ENCODE measurements at regions not wholly inside any gene's neighbourhood (a gene's known extent, or its start where the extent isn't known, plus 50 kb on each side); places are given as distances from the start of the nearest gene placed in this dataset.
"Not testable (repeated sequence)": the region's sequence is repeated elsewhere in the genome, so short reads cannot be mapped to it uniquely, and the experiment has no call there.

GRCh38 chr1:146630302-146630701 is 307.8 kb upstream of the NBPF12 start:
- not testable (repeated sequence) for DNase-seq

GRCh38 chr1:146618582-146618981 is 319.5 kb upstream of the NBPF12 start:
- peak in 2 of 4 experiments; percentile 2 to 17 for DNase-seq

- DNase-seq, result not testable (repeated sequence)
Measured at GRCh38 chr1:146604681-146605080, 333.4 kb upstream of the NBPF12 start.

- not testable (repeated sequence) for DNase-seq
Measured at GRCh38 chr1:146600720-146601307, 337.3 kb upstream of the NBPF12 start.

GRCh38 chr1:146599906-146600305 is 338.2 kb upstream of the NBPF12 start:
- not testable (repeated sequence) for DNase-seq

- DNase-seq, result not testable (repeated sequence)
Measured at GRCh38 chr1:146581229-146581628, 352.4 kb upstream of the NOTCH2NLA start.

GRCh38 chr1:146567541-146567940 is 338.7 kb upstream of the NOTCH2NLA start:
- DNase-seq, result not testable (repeated sequence)

GRCh38 chr1:146558032-146558431 is 329.2 kb upstream of the NOTCH2NLA start:
- not testable (repeated sequence) for DNase-seq

- DNase-seq, result not testable (repeated sequence)
Measured at GRCh38 chr1:146556405-146556804, 327.6 kb upstream of the NOTCH2NLA start.

- DNase-seq, result not testable (repeated sequence)
Measured at GRCh38 chr1:146552414-146552813, 323.6 kb upstream of the NOTCH2NLA start.

GRCh38 chr1:146548684-146549083 is 319.9 kb upstream of the NOTCH2NLA start:
- not testable (repeated sequence) for DNase-seq

- DNase-seq, result not testable (repeated sequence)
Measured at GRCh38 chr1:146546189-146546588, 317.4 kb upstream of the NOTCH2NLA start.

GRCh38 chr1:146537775-146538373 is 309.1 kb upstream of the NOTCH2NLA start:
- not testable (repeated sequence) for DNase-seq

- not testable (repeated sequence) for DNase-seq
Measured at GRCh38 chr1:146536028-146536427, 307.2 kb upstream of the NOTCH2NLA start.

- not testable (repeated sequence) for DNase-seq
Measured at GRCh38 chr1:146535575-146535974, 306.8 kb upstream of the NOTCH2NLA start.

- DNase-seq, result not testable (repeated sequence)
Measured at GRCh38 chr1:146530958-146531357, 302.1 kb upstream of the NOTCH2NLA start.

GRCh38 chr1:146522812-146523211 is 294.0 kb upstream of the NOTCH2NLA start:
- not testable (repeated sequence) for DNase-seq

- not testable (repeated sequence) for DNase-seq
Measured at GRCh38 chr1:146522345-146522744, 293.5 kb upstream of the NOTCH2NLA start.

- not testable (repeated sequence) for DNase-seq
Measured at GRCh38 chr1:146521804-146522203, 293.0 kb upstream of the NOTCH2NLA start.

- not testable (repeated sequence) for DNase-seq
Measured at GRCh38 chr1:146513754-146514153, 284.9 kb upstream of the NOTCH2NLA start.

GRCh38 chr1:146511047-146511777 is 282.4 kb upstream of the NOTCH2NLA start:
- DNase-seq, result not testable (repeated sequence)

- not testable (repeated sequence) for DNase-seq
Measured at GRCh38 chr1:146510248-146510983, 281.6 kb upstream of the NOTCH2NLA start.

- DNase-seq, result peak in 1 of 4 experiments; percentile 17
Measured at GRCh38 chr1:146504121-146504520, 275.3 kb upstream of the NOTCH2NLA start.

Data from suppressor macrophage (primary cell).